ENCODE measurements at regions not wholly inside any gene's neighbourhood (a gene's known extent, or its start where the extent isn't known, plus 50 kb on each side); places are given as distances from the start of the nearest gene placed in this dataset.

DNA sequence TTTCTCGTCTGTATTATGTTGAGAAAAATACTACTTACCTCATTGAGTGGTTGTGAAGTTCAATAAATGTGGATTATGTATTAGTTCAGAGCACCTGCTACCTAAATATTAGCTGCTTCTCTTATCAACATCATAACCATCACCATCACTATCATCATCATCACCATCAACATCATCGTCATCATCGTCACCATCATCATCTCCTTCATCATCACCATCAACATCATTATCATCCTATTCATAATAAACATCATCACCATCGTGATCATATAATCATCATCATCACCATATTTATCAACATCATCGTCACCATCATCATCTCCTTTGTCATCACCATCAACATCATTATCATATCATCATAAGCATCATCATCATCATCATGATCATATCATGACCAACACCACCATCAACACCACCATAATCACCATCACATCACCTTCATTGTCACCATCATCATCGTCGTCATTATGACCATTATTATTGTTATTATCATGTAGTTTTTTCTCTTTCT is 181.0 kb upstream of the ADCY2 start:
- DNase-seq (ENCODE audit: low spot score) = no peak
- CTCF ChIA-PET = no interaction called here

More for the DNA sequence above, 181.0 kb upstream of the ADCY2 start:
- Mint-ChIP-seq H3K4me1 (no peaks in the 10 kb centered on the region), H3K4me3 (no peak overlapping the region), H3K36me3 (no peaks in the 10 kb centered on the region), H3K9me3 (no peaks in the 10 kb centered on the region), H3K27me3 (ENCODE audit: low read depth) (peaks cover 3% of the 10 kb centered on the region; the same call in 1 of the 2 replicates), H3K27ac (no peak overlapping the region)
- no peak for ATAC-seq
- POLR2A ChIA-PET = no interaction called here
- TF ChIP-seq, protein P1, sequence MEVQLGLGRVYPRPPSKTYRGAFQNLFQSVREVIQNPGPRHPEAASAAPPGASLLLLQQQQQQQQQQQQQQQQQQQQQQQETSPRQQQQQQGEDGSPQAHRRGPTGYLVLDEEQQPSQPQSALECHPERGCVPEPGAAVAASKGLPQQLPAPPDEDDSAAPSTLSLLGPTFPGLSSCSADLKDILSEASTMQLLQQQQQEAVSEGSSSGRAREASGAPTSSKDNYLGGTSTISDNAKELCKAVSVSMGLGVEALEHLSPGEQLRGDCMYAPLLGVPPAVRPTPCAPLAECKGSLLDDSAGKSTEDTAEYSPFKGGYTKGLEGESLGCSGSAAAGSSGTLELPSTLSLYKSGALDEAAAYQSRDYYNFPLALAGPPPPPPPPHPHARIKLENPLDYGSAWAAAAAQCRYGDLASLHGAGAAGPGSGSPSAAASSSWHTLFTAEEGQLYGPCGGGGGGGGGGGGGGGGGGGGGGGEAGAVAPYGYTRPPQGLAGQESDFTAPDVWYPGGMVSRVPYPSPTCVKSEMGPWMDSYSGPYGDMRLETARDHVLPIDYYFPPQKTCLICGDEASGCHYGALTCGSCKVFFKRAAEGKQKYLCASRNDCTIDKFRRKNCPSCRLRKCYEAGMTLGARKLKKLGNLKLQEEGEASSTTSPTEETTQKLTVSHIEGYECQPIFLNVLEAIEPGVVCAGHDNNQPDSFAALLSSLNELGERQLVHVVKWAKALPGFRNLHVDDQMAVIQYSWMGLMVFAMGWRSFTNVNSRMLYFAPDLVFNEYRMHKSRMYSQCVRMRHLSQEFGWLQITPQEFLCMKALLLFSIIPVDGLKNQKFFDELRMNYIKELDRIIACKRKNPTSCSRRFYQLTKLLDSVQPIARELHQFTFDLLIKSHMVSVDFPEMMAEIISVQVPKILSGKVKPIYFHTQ (CRISPR knock-in tag; IDR thresholded peaks at IDR 0.05) = no peak
- TF ChIP-seq RORB (CRISPR knock-in tag; IDR thresholded peaks at IDR 0.05) (no peak), NFATC4 (CRISPR knock-in tag; IDR thresholded peaks at IDR 0.05) (no peak), KAT7 (CRISPR knock-in tag; IDR thresholded peaks at IDR 0.05; ENCODE audit: borderline replicate concordance) (no peak), TEAD4 (CRISPR knock-in tag; IDR thresholded peaks at IDR 0.05) (no peak), NFYB (CRISPR knock-in tag; conservative IDR thresholded peaks at IDR 0.05; ENCODE audit: low read depth) (no peak), RELA (CRISPR knock-in tag; IDR thresholded peaks at IDR 0.05; ENCODE audit: borderline replicate concordance) (no peak), ZNF423 (CRISPR knock-in tag; IDR thresholded peaks at IDR 0.05) (no peak), ZNF396 (CRISPR knock-in tag; IDR thresholded peaks at IDR 0.05; ENCODE audit: borderline replicate concordance) (no peak), SMAD3 (CRISPR knock-in tag; IDR thresholded peaks at IDR 0.05; ENCODE audit: borderline replicate concordance) (no peak), SP1 (CRISPR knock-in tag; conservative IDR thresholded peaks at IDR 0.05) (no peak), ZNF671 (CRISPR knock-in tag; IDR thresholded peaks at IDR 0.05) (no peak), ETV6 (CRISPR knock-in tag; IDR thresholded peaks at IDR 0.05) (no peak)
- TF ChIP-seq, protein P2, sequence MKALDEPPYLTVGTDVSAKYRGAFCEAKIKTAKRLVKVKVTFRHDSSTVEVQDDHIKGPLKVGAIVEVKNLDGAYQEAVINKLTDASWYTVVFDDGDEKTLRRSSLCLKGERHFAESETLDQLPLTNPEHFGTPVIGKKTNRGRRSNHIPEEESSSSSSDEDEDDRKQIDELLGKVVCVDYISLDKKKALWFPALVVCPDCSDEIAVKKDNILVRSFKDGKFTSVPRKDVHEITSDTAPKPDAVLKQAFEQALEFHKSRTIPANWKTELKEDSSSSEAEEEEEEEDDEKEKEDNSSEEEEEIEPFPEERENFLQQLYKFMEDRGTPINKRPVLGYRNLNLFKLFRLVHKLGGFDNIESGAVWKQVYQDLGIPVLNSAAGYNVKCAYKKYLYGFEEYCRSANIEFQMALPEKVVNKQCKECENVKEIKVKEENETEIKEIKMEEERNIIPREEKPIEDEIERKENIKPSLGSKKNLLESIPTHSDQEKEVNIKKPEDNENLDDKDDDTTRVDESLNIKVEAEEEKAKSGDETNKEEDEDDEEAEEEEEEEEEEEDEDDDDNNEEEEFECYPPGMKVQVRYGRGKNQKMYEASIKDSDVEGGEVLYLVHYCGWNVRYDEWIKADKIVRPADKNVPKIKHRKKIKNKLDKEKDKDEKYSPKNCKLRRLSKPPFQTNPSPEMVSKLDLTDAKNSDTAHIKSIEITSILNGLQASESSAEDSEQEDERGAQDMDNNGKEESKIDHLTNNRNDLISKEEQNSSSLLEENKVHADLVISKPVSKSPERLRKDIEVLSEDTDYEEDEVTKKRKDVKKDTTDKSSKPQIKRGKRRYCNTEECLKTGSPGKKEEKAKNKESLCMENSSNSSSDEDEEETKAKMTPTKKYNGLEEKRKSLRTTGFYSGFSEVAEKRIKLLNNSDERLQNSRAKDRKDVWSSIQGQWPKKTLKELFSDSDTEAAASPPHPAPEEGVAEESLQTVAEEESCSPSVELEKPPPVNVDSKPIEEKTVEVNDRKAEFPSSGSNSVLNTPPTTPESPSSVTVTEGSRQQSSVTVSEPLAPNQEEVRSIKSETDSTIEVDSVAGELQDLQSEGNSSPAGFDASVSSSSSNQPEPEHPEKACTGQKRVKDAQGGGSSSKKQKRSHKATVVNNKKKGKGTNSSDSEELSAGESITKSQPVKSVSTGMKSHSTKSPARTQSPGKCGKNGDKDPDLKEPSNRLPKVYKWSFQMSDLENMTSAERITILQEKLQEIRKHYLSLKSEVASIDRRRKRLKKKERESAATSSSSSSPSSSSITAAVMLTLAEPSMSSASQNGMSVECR (CRISPR knock-in tag; IDR thresholded peaks at IDR 0.05; ENCODE audit: borderline replicate concordance) = no peak
- TF ChIP-seq, protein P3, sequence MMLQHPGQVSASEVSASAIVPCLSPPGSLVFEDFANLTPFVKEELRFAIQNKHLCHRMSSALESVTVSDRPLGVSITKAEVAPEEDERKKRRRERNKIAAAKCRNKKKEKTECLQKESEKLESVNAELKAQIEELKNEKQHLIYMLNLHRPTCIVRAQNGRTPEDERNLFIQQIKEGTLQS (CRISPR knock-in tag; conservative IDR thresholded peaks at IDR 0.05) = no peak
- TF ChIP-seq, protein P4, sequence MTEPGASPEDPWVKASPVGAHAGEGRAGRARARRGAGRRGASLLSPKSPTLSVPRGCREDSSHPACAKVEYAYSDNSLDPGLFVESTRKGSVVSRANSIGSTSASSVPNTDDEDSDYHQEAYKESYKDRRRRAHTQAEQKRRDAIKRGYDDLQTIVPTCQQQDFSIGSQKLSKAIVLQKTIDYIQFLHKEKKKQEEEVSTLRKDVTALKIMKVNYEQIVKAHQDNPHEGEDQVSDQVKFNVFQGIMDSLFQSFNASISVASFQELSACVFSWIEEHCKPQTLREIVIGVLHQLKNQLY (CRISPR knock-in tag; IDR thresholded peaks at IDR 0.05) = no peak
- TF ChIP-seq, protein P5, sequence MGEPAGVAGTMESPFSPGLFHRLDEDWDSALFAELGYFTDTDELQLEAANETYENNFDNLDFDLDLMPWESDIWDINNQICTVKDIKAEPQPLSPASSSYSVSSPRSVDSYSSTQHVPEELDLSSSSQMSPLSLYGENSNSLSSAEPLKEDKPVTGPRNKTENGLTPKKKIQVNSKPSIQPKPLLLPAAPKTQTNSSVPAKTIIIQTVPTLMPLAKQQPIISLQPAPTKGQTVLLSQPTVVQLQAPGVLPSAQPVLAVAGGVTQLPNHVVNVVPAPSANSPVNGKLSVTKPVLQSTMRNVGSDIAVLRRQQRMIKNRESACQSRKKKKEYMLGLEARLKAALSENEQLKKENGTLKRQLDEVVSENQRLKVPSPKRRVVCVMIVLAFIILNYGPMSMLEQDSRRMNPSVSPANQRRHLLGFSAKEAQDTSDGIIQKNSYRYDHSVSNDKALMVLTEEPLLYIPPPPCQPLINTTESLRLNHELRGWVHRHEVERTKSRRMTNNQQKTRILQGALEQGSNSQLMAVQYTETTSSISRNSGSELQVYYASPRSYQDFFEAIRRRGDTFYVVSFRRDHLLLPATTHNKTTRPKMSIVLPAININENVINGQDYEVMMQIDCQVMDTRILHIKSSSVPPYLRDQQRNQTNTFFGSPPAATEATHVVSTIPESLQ (CRISPR knock-in tag; IDR thresholded peaks at IDR 0.05) = no peak
- TF ChIP-seq, protein P6, sequence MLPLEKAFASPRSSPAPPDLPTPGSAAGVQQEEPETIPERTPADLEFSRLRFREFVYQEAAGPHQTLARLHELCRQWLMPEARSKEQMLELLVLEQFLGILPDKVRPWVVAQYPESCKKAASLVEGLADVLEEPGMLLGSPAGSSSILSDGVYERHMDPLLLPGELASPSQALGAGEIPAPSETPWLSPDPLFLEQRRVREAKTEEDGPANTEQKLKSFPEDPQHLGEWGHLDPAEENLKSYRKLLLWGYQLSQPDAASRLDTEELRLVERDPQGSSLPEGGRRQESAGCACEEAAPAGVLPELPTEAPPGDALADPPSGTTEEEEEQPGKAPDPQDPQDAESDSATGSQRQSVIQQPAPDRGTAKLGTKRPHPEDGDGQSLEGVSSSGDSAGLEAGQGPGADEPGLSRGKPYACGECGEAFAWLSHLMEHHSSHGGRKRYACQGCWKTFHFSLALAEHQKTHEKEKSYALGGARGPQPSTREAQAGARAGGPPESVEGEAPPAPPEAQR (CRISPR knock-in tag; IDR thresholded peaks at IDR 0.05) = no peak
- TF ChIP-seq, protein P7, sequence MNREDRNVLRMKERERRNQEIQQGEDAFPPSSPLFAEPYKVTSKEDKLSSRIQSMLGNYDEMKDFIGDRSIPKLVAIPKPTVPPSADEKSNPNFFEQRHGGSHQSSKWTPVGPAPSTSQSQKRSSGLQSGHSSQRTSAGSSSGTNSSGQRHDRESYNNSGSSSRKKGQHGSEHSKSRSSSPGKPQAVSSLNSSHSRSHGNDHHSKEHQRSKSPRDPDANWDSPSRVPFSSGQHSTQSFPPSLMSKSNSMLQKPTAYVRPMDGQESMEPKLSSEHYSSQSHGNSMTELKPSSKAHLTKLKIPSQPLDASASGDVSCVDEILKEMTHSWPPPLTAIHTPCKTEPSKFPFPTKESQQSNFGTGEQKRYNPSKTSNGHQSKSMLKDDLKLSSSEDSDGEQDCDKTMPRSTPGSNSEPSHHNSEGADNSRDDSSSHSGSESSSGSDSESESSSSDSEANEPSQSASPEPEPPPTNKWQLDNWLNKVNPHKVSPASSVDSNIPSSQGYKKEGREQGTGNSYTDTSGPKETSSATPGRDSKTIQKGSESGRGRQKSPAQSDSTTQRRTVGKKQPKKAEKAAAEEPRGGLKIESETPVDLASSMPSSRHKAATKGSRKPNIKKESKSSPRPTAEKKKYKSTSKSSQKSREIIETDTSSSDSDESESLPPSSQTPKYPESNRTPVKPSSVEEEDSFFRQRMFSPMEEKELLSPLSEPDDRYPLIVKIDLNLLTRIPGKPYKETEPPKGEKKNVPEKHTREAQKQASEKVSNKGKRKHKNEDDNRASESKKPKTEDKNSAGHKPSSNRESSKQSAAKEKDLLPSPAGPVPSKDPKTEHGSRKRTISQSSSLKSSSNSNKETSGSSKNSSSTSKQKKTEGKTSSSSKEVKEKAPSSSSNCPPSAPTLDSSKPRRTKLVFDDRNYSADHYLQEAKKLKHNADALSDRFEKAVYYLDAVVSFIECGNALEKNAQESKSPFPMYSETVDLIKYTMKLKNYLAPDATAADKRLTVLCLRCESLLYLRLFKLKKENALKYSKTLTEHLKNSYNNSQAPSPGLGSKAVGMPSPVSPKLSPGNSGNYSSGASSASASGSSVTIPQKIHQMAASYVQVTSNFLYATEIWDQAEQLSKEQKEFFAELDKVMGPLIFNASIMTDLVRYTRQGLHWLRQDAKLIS (CRISPR knock-in tag; IDR thresholded peaks at IDR 0.05; ENCODE audit: borderline replicate concordance) = no peak
